Keratinocyte (primary cell): ENCODE measurements at regions not wholly inside any gene's neighbourhood (a gene's known extent, or its start where the extent isn't known, plus 50 kb on each side); places are given as distances from the start of the nearest gene placed in this dataset.

Experiments
- DNase-seq: peaks from one replicate; pipeline ENCODE4 v3.0.0-alpha.2; 2011; ENCODE audit warnings: low read depth, missing footprints, low spot score
- FAIRE-seq: peaks from 2 replicates; lab custom pipeline; 2011; peaks lifted over from hg19 to GRCh38; lab: Jason Lieb, UNC
- H2AFZ ChIP-seq: 2 replicates; pipeline ENCODE4 v1.6.0; 2012; ENCODE audit warnings: low read length, control low read depth, inconsistent platforms; ENCODE audit not compliant: control insufficient read depth
- H3K27ac ChIP-seq: 2 replicates; pipeline ENCODE4 v1.5.1; 2011; ENCODE audit warnings: low read length; ENCODE audit not compliant: control insufficient read depth, insufficient read depth
- H3K27me3 ChIP-seq: 3 replicates; pipeline ENCODE4 v1.6.0; 2011; ENCODE audit warnings: low read length; ENCODE audit not compliant: control insufficient read depth, insufficient read depth; ENCODE audit errors: extremely low read depth
- H3K36me3 ChIP-seq, 2 experiments: 2 replicates in 1 of 2; 3 replicates in 1 of 2; pipeline ENCODE4 v1.5.1; 2011; ENCODE audit warnings: low read length in 2 of 2, mild to moderate bottlenecking in 1 of 2; ENCODE audit not compliant: control insufficient read depth in 2 of 2, insufficient read depth in 2 of 2; ENCODE audit errors: extremely low read depth in 1 of 2
- H3K4me1 ChIP-seq: 3 replicates; pipeline ENCODE4 v1.5.1; 2011; ENCODE audit warnings: low read length; ENCODE audit not compliant: control insufficient read depth, insufficient read depth; ENCODE audit errors: extremely low read depth
- H3K4me2 ChIP-seq: 3 replicates; pipeline ENCODE4 v1.6.0; 2011; ENCODE audit warnings: low read depth, low read length; ENCODE audit not compliant: control insufficient read depth, insufficient read depth; ENCODE audit errors: extremely low read depth
- H3K4me3 ChIP-seq, 3 experiments: fragments of 200-600 bp in 1 of 3; sonication (generic) in 1 of 3; 2 replicates in 2 of 3; 3 replicates in 1 of 3; pipeline ENCODE4 v1.5.1; 2011 to 2016; ENCODE audit warnings: low read length in 3 of 3, mild to moderate bottlenecking in 3 of 3, control low read depth in 2 of 3, inconsistent platforms in 1 of 3, low read depth in 1 of 3, mixed read lengths in 1 of 3, mixed run types in 1 of 3, moderate library complexity in 1 of 3; ENCODE audit not compliant: control insufficient read depth in 2 of 3, insufficient read depth in 2 of 3; ENCODE audit errors: extremely low read depth in 1 of 3
- H3K79me2 ChIP-seq: 2 replicates; pipeline ENCODE4 v1.6.0; 2012; ENCODE audit warnings: low read length; ENCODE audit not compliant: control insufficient read depth, insufficient read depth
- H3K9ac ChIP-seq: 3 replicates; pipeline ENCODE4 v1.6.0; 2011; ENCODE audit warnings: low read length; ENCODE audit not compliant: control insufficient read depth, insufficient read depth; ENCODE audit errors: extremely low read depth
- H3K9me1 ChIP-seq: 3 replicates; pipeline ENCODE4 v1.6.0; 2011; ENCODE audit warnings: low read length; ENCODE audit not compliant: control insufficient read depth, insufficient read depth; ENCODE audit errors: extremely low read depth
- H3K9me3 ChIP-seq: 2 replicates; pipeline ENCODE4 v1.5.1; 2012; ENCODE audit warnings: low read depth, low read length; ENCODE audit not compliant: control insufficient read depth
- H4K20me1 ChIP-seq: 3 replicates; pipeline ENCODE4 v1.6.0; 2011; ENCODE audit warnings: low read length; ENCODE audit not compliant: control insufficient read depth, insufficient read depth; ENCODE audit errors: extremely low read depth
- CTCF ChIP-seq, 3 experiments: IDR thresholded peaks in 1 of 3; conservative IDR thresholded peaks in 1 of 3; optimal IDR thresholded peaks in 1 of 3; 2 replicates in 2 of 3; 3 replicates in 1 of 3; pipeline versions ENCODE3 to v1.5.1; 2011; ENCODE audit warnings: low read length in 3 of 3, mild to moderate bottlenecking in 3 of 3, moderate library complexity in 2 of 3, control low read depth in 1 of 3, inconsistent platforms in 1 of 3; ENCODE audit not compliant: insufficient read depth in 2 of 3; ENCODE audit errors: extremely low read depth in 1 of 3
- EZH2 ChIP-seq: IDR thresholded peaks from one replicate; pipeline ENCODE4 v1.6.1; 2012; ENCODE audit warnings: inconsistent platforms, mild to moderate bottlenecking, low read length, moderate library complexity
- dilution Hi-C: fragments of 300-500 bp; cut with MboI; formaldehyde crosslinking; loops from one replicate; pipeline ENCODE4 v1.7.0; 2020; ENCODE audit warnings: low sequenced_read_pairs; ENCODE audit not compliant: extremely low pct_ligation_motif_present

DNA sequence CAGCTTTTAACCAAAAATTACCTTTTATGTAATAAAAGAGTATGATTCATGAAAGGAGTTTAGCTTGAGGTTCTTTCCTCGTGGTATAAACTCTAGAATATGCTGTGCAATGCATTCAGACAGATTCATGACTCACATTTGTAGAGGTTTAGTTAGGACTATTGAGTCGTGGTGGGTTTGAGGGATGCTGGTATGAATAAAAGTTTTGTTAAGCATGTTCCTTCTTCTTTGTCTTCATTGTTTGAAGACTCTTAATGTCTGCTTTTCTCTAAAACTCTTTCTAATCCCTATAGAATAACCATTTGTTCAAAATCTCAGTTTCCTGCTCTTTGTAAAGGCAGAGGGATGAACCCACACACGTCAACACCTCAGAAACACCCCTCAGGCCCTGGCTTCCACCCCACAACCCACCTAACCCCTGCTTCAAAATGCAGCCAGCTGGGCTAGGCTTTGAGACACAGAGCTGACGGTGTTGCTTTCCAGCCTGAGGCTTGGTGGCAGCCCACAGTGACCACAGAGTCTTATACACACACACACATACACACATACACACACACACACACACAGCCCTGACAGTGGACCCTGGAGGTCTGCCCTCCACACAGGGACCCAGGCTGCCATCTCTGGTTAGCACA lies 69.0 kb upstream of the IRX1 start:
- TF ChIP-seq CTCF (optimal IDR thresholded peaks at IDR 0.05 in 1 of 3, IDR thresholded peaks at IDR 0.05 in 1 of 3, conservative IDR thresholded peaks at IDR 0.05 in 1 of 3; ENCODE audit: extremely low read depth in 1 of 3, insufficient read depth in 2 of 3, low read length in 3 of 3) (no peak), EZH2 (no peak)
- no peak overlapping the region for H3K9ac ChIP-seq
- FAIRE-seq = no peak
- no peak overlapping the region for H3K4me3 ChIP-seq
- no peaks in the 10 kb centered on the region for H3K4me1 ChIP-seq
- no peak overlapping the region for H2AFZ ChIP-seq
- H3K4me2 ChIP-seq = no peak overlapping the region
- DNase-seq = no peak
- H4K20me1 ChIP-seq = no peaks in the 10 kb centered on the region
- no peaks in the 10 kb centered on the region for H3K79me2 ChIP-seq
- H3K27ac ChIP-seq = no peak overlapping the region
- no peaks in the 10 kb centered on the region for H3K27me3 ChIP-seq
- H3K9me3 ChIP-seq = no peaks in the 10 kb centered on the region
- H3K9me1 ChIP-seq = no peaks in the 10 kb centered on the region
- no peaks in the 10 kb centered on the region for H3K36me3 ChIP-seq
- dilution Hi-C loops = no loop called here

- Histone ChIP-seq H3K9me1 (no peaks in the 10 kb centered on the region), H2AFZ (no peak overlapping the region), H3K4me1 (no peaks in the 10 kb centered on the region), H4K20me1 (no peaks in the 10 kb centered on the region), H3K4me2 (no peak overlapping the region), H3K36me3 (no peaks in the 10 kb centered on the region), H3K9ac (no peak overlapping the region), H3K27ac (no peak overlapping the region), H3K4me3 (no peak overlapping the region), H3K27me3 (no peaks in the 10 kb centered on the region), H3K9me3 (no peaks in the 10 kb centered on the region), H3K79me2 (no peaks in the 10 kb centered on the region)
- TF ChIP-seq EZH2 (no peak), CTCF (optimal IDR thresholded peaks at IDR 0.05 in 1 of 3, IDR thresholded peaks at IDR 0.05 in 1 of 3, conservative IDR thresholded peaks at IDR 0.05 in 1 of 3; ENCODE audit: extremely low read depth in 1 of 3, insufficient read depth in 2 of 3, low read length in 3 of 3) (no peak)
- DNase-seq (no peak), FAIRE-seq (no peak)
- dilution Hi-C loops = no loop called here
Measured at GRCh38 chr5:3522491-3522890, 73.1 kb upstream of the IRX1 start.
